GM21786 (cell line): ENCODE measurements at regions not wholly inside any gene's neighbourhood (a gene's known extent, or its start where the extent isn't known, plus 50 kb on each side); places are given as distances from the start of the nearest gene placed in this dataset.
A peak's percentile ranks its signal among the peaks of the same experiment; 100 is the strongest.
"Not testable (repeated sequence)": the region's sequence is repeated elsewhere in the genome, so short reads cannot be mapped to it uniquely, and the experiment has no call there.

Experiments
- ATAC-seq: cut with Tn5 transposase; IDR thresholded peaks from one replicate; pipeline ENCODE4 v1.9.1; 2021; ENCODE audit not compliant: unreplicated experiment

DNA sequence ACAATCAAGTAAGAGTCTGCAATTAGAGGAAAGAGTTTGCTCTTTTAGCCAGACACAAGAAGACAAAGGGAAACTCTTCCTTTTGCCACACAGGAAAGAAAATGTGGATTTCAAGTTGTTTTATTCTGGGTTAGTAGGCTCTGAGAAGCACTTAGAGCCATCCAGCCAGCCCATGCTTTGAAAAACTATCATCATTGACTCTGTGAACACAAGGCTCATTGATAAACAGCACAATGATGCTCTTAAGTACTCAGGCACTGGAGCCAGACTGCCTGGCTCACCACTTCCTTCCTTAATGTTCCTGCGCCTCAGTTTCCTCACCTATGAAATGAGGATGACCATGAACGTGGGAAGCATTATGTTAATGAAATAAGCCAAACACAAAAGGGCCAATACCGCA lies 150.2 kb upstream of the EEA1 start:
- no peak for ATAC-seq

DNA sequence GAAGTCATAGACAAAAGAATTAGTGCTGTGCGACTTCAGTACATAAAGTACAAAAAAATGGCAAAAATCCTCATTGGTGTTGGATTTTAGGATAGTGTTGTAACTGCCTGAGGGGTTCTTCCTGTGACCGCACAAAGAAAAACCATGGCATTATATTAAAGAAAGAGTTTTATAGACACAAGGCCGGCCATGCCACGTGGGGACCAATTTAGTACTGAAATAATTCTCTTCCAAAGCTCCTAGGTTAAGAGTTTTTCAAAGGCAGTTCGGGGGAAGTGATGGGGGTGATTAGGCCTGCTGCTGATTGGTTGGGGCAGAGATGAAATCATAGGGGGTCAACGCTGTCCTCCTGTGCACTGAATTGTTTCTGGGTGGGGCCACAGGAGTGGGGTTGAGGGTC lies 150.9 kb upstream of the EEA1 start:
- no peak for ATAC-seq

DNA sequence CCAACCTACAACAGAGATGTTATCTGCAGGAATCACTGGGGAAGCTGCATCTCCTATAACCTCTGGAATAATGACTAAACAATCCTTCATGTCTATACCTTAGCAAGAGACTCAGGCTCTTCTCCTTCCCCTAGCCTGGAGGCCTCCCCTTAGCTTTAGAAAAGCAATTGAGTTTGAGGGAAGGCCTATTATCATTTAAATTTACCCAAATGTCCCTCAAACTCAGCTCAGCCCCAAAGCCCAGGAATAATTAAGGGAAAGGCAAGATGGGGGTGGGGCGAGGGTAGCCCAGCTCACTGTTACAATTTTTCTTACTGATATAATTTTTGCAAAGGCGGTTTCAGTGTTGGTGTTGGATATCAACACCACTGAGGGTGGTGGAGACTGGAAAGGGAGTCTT lies 151.4 kb upstream of the EEA1 start:
- ATAC-seq: no peak

DNA sequence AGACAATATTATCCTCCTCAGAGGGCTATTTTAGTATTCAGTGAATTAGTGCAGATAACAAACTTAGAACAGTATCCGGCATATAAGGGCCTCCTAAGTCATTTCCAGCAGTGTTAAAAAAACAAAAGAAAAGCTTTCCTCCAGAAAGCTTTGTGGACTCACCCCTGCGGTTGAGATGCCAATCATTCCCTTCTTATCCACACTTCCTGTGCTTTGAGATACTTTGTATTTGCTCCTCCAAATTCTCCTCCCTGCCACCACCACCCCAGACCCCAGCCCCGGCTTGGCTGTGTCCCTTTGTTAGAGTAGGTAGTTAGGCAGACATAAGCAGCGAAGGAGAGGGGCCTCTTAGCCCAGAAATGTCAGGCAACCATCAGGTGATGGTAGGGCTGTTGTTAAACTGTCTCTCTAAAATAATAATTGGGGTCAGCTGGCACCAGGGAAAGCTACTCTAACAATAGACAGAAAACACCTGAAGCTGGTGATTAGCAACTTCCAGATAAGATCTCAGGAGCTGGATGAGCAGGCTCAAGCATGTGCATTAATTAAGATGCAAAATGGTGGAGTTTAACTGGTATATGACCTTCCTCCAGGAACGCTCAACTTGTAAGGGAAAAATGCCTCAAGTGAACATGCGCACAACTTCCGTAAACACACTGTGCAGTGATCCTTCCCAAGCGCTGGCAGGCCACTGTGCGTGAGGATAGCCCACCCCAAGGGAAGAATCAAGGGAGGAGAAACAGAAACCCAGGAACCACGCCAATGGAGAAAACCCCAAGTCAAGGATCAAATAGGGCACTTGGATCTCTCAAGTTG lies 152.1 kb upstream of the EEA1 start:
- no peak for ATAC-seq

DNA sequence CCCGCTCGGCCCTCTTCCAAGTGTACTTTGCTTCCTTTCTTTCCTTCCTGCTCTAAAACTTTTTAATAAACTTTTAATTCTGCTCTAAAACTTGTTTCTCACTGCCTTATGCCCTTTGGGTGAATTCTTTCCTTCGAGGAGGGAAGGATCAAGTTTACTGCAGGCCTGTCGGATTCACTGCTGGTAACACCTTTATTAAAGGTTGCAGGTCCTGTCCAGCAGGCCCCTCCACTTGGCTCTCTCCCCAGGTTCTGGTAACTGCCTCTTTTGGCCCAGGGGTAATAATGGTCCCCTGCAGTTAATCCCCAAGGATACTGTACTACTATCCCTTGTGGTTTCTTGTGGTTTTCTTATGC lies 152.7 kb upstream of the EEA1 start:
- ATAC-seq: no peak

DNA sequence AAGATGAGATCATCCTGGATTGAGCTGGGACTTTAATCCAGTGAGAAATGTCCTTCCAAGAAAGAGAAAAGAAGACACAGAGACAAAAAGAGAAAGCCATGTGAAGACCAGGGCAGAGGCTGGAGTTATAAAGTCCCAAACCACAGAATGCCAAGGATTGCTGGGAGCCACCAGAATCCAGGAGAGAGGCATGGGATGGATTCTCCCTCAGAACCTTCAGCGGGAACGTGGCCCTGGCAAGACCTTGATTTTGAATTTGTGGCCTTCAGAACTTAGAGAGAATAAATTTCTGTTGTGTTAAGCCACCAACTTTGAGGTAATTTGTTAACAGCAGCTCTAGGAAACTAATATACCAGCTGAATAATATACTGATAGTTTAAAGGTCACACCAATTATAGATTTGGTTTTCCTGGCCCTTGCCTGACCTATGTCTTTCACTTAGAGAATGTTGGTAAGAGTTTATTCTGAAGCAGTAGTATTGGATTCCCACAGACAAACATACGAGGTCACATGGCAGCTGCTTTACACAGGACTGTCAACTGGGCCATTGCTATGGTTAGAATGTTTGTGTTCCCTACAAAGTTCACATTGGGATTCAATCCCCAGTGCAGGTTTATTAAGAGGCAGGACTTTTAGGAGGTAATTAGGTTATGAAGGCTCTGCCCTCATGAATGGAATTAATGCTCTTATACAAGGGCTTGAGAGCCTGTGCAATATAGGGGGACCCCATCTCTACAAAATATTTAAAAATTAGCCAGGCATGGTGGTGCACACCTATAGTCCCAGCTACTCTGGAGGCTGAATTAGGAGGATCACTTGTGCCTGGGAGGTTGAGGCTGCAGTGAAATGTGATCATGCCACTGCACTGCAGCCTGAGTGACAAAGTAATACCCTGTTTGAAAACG lies 156.5 kb upstream of the EEA1 start:
- no peak for ATAC-seq

DNA sequence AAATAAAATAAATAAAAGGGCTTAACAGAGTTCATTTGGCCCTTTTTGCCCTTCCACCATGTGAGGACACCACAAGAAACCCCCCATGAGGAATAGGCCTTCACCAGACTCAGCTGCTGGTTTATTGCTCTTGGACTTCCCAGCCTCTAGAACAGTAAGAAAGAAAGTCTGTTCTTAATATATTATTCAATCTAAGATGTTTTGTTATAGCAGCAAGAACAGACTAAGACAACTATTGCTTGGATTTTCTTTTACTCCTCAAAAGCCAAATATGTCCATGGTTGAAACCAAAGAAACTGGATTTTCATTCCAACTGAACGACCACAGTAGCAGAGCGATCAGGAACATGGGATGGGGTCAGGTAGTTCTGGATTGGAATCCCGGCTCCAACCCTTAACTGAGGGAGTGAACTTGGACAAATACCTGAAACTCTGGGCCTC lies 157.2 kb upstream of the EEA1 start:
- ATAC-seq: no peak

DNA sequence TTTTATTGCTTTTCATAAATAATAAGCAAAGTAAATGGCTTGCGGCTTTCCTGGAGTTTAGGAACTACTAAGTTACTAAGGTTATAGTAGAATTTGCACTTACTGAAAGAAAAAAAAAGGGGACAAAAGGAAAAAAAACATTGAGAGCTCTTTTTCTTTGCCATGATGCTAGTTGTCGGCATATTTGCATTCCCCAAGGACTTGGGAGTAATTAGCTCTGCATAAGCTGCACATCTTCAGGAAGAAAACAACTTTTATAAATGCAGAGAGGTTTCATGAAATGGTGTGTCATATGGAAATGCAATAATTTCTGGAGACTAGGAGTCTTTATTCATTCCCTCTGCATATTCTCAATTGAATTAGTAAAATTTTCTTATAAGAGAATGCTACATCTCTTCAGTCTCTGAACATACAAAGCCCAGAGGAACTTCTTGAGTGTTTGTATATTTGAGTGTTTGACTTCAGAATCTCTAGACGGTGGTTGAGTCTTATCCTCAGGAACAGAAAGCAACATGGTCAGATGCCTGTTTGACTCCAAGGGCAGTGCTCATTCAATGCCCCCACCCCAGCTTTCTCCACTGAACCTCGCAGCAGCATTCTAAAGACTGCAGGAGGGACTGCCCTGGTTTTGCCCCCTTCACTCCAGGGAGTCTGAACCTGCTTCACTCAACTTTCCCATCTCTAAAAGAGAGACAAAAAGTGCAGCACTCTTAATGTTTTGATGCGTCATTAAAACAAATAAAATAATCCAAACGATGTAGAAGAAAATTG lies 158.9 kb upstream of the EEA1 start:
- ATAC-seq: no peak

DNA sequence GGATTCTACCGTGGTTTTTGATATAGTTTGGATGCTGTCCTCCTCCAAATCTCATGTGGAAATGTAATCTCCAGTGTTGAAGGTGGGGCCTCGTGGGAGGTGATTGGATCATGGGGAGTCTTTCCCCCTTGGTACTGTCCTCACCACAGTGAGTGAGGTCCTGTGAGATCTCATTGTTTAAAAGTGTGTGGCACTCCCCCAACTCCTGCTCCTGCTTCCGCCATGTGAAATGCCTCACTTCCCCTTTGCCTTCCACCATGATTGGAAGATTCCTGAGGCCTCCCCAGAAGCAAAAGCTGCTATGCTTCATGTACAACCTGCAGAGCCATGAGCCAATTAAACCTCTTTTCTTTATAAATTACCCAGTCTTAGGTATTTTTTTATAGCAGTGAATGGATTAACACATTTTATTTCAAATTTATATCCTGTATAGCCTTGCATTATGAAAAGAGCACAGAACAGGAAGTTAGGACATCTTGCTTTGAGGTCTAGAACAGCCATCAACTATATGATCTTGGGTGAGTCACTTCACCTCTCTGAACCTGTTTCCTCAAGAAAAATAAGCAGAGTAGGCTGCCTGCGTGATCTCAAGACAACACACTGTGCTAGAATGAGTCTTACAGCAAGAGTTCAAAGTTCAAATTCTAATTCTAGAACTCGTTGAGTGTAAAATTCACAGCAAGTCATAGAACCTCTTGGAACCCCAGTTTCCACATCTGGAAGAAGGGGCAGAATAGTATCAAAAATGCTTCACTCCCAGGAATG lies 160.9 kb upstream of the EEA1 start:
- ATAC-seq: no peak

DNA sequence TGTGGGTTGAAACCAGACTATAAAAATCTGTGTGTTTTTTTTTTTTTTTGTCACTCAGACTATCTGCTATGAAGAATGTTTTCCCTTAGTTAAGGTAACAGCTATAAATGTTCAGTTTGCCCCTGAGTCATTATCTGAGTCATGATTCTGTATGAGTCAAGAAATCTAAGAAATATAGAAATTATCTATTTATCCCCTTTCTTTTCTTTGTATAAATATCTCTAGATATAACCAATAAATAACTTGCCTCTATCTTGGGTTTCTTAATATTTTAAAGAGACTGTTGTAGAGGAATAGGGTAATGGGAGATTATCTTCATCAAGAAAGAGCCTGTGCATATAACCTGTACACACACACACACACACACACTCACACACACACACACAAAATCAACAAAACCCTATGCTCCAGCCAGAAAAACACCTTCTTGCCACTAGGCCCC lies 161.7 kb upstream of the EEA1 start:
- no peak for ATAC-seq

DNA sequence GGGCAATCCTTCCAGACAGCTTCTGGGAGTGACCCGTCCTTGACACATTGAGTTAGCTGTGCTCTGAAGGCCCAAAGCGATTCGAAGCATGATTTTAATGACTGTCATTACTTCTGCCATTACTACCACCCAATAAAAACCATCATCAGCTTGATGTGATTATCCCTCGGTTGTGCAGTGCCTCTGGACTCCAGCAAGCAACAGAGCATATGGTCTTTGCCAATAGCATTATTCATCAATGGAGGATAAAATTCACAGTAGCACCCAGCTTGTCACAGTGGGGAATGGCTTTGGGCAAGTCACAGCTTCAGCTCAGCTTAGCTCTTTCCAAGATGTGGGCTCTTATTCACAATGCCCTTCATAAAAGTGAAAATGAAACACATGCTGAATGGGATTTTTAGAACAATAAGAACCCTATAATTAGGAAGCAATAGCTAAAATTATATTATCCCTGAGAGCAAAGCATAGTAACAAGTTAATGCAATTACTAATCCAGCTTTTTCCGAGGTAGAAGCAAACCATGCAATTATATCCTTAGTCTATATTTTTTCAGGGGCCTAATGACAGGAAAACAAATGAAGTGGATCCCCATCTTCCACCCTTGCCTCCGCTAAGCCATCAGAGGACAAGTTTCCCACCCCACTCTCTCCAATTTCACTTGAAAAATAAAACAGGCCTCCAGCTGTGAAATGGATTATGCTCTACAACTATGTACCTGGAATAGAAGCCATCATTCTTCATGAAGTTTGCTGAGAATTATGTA lies 163.0 kb upstream of the EEA1 start:
- no peak for ATAC-seq

DNA sequence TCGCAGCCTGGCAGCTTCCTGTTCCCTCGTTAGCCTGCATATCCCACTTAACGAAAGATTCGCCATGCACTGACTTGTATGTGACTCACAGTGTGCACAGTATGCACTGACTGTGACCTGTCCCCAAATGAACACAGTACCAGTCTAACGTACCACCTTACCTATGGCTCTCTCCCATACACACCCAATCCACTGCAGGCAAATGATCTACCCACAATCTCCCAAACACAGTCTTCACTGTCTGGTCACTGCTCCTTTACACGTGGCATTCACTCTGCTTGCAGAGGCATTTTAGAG lies 163.5 kb upstream of the EEA1 start:
- no peak for ATAC-seq

DNA sequence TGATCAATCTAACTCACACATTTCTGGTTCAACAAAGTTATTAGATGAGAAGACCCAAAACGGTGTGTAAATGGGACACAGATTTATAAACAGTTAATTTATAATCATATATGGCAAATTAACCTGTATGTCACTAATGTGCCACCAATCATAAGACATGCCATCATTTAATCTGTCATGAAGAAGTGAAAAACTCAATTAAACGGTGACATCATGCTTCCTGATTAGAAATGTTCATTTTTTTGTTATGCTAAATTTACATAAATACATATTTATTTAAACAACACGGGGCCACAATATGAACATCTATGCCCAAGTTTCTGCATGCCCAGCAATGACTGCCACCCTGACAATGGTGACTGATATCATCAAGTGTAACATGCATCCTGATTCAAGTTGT lies 164.1 kb upstream of the EEA1 start:
- ATAC-seq: no peak

DNA sequence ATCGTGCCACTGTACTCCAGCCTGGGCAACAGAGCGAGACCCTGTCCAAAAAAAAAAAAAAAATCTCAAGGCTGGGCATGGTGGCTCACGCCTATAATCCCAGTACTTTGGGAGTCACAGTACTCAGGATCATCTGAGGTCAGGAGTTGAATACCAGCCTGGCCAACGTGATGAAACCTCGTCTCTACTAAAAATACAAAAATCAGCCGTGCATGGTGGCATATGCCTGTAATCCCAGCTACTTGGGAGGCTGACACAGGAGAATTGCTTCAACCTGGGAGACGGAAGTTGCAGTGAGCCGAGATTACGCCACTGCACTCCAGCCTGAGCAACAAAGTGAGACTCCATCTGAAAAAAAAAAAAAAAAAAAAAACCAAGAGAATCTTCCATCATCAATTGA lies 165.1 kb upstream of the EEA1 start:
- not testable (repeated sequence) for ATAC-seq

DNA sequence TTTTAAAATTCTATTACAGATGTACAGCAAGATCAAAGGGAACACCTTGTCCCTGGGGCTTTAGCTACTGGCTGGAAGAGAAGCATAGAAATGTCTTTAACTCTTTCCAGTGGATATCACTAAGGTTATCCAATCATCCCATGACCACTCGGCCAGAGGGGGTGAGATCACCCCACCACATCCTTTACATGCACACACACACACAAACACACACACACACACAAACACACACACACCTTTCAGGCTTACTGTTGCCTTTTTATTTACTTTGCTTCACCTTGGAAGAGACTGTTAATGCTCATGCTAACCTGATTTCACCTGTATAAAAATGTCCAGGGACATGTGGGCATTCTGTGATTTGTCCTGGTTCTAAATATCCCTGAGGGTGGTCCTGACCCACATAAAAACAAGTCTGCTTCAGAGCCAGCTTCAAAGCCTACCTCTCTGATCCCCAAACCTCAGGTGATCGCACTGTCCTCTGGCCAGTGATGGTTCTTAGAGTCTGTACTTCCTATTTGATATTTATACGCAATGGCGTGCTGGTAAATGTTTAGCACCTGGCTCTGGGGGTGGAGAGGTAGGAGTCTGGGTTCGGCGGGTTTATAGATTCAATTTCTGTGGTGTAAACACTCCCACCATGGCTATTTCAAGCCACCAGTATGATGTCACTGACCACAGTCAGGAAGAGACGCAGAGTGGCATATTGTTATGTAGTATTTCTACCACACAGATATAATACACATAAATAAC lies 166.1 kb upstream of the EEA1 start:
- peak; percentile 95 for ATAC-seq

DNA sequence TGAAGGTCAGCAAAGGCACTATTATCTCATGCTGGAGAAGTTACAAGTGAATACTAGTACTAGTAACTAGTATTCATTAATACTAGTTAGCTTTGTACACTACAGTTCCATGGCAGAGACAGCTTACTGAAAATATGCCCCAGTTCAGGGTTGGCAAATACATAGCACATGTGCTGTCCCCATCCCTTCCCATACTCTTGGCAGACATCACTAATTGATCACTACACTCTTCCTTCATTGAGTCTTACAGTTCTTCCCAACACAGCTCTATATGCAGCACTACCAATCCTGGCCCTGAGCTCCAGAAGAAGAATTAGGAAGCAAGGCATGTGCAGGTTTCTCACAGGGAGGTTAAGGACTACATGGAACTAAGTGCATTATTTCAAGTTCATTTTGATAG lies 168.3 kb upstream of the EEA1 start:
- no peak for ATAC-seq

DNA sequence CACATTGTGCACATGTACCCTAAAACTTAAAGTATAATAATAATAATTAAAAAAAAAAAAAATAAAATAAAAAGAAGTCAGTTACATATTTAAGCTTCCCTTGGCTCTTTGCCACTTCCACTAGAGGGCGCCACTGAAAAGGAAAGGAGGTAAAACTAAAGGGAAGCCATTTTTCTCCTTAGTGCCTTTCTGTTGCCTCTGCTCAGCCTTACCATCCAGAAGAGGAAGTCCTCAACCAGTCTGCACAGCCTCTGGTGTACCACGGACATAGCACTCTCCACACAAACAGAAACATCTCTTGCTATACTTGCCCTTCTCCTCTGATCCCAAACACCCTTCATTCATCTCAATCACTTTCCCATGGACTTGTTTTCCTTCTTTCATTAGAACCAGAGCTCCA lies 169.0 kb upstream of the EEA1 start:
- peak; percentile 38 for ATAC-seq

DNA sequence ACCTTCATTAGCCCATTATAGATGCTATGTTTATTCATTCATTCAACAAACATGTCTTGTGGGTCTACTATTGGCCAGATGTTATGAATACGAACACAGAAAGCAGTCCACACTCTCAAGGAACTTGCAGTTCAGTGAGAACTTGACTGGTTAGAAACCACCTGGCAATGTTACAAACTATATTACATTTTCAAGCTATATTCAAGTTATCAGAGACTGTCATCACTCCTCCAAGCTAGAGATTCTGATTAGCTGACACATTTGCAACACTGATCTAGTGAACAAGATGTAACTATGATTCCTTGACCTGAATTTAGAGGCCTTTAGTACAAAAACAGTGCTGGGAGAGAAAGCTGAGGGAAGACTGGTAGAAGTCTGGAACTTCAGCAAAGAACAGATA lies 170.7 kb upstream of the EEA1 start:
- ATAC-seq: no peak

DNA sequence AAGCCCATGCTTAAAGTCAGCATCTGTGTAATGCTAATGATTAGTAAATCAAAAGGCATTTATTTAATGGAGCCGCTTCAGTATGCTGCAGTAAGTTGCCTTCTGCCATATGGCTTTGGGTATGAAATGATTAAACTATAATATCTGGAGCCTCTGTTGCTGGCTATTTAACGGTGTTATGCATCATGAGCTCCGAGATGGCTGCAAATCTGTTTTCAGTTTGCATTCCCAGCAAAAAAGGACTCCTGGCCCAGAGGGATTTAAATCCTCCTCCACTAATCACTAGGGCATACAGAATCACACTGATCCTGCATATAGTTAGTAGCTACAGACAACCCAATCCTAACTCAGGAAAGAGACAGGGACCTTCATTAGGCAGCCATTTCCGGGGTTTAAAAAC lies 171.5 kb upstream of the EEA1 start:
- ATAC-seq: no peak

DNA sequence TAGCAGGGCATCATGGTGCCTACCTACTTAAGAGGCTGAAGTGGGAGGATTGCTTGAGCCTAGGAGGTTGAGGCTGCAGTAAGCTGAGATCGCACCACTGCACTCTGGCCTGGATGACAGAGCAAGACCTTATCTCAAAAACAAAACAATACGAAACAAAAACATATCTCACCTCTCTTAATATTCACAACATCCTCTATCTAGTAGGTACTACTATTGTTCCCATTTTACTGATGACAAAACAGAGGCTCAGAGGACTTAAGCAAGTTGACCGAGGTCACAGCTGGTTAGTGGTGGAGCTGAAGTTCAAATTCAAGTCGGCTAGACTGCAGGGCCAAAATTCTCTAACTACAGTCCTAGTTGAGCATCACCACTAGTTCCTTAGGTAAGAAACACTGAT lies 172.3 kb upstream of the EEA1 start:
- ATAC-seq: no peak
